ENCODE measurements at regions not wholly inside any gene's neighbourhood (a gene's known extent, or its start where the extent isn't known, plus 50 kb on each side); places are given as distances from the start of the nearest gene placed in this dataset.
A peak's percentile ranks its signal among the peaks of the same experiment; 100 is the strongest.

DNA sequence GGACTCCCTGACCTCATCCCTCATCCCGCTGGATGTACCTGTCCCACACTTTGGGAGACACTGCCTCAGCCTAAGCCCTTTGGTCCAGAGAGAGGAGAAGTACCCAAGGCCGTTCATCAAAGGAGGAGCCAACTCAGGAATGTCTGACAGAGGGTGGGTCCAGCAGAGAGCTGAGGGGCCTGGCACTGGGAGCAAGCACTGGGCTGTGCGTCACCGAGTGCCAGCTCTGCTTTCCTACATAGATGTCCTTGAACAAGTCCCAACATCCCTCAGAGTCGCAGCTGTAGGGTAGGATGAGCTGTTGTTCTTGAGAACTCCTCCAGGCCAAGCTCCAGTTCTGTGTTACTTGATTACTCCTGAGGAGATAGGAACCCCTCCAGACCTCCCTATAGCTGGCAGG, 68.8 kb upstream of the ACOT11 start (continued):
- TF ChIP-seq TBL1XR1 (IDR thresholded peaks at IDR 0.05; ENCODE audit: low read length in 2 of 2) (no peak), ZNF586 (CRISPR knock-in tag; conservative IDR thresholded peaks at IDR 0.05) (no peak), CEBPG (CRISPR knock-in tag; IDR thresholded peaks at IDR 0.05) (no peak), CEBPG (tag; conservative IDR thresholded peaks at IDR 0.05 in 1 of 2, IDR thresholded peaks at IDR 0.05 in 1 of 2) (no peak)

DNA sequence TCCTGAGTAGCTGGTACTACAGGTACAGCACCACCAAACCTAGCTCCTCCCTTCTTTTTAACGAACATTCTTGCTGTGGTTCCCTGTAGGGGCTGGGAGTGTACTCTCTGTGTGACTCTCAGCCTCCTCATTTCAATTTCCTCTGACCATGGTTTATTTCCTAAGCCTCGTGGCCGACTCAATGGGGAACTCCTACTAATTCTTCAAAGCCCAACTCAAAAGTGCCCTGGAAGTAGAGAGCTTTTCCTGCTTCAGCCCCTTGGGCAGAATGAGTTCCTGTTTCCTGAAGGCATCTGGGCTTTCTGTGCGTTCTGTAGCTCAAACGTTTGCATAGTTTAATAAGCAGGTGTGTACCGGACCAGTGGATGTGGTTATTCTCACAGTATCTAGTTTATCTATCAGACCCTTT, 70.9 kb upstream of the ACOT11 start:
- WGBS (ENCODE audit: insufficient coverage, low coverage, missing lambda C conversion rate), result 23% methylated on average over 6 of the region's 6 CpGs
- Histone ChIP-seq H3K4me1 (replicated peaks in 1 of 2; ENCODE audit: control insufficient read depth in 2 of 2, insufficient read depth in 2 of 2, low read length in 2 of 2) (peaks cover 34 to 44% of the 10 kb centered on the region in 2 experiments), H3K4me3 (no peak overlapping the region), H3K9me1 (ENCODE audit: control insufficient read depth, insufficient read depth, low read length) (no peaks in the 10 kb centered on the region), H3K4me2 (ENCODE audit: insufficient read depth, low read length) (no peak overlapping the region), H3K27me3 (ENCODE audit: control insufficient read depth in 2 of 2, insufficient read depth in 2 of 2, low read length in 2 of 2) (no peaks in the 10 kb centered on the region), H3K79me2 (ENCODE audit: control insufficient read depth, insufficient read depth, low read length) (no peaks in the 10 kb centered on the region), H3K36me3 (ENCODE audit: control insufficient read depth, insufficient read depth, low read length) (no peaks in the 10 kb centered on the region), H3K9ac (ENCODE audit: insufficient read depth in 1 of 2, low read depth in 2 of 2, low read length in 2 of 2) (0 out of 4 replicates have a peak overlapping the region, but pooled peaks of 1 of the 2 experiments have one; percentile 27), H2AFZ (ENCODE audit: low read depth, low read length) (peak overlapping the region; percentile 56), H4K20me1 (replicated peaks; ENCODE audit: control insufficient read depth, insufficient read depth, low read length) (no peaks in the 10 kb centered on the region), H3K27ac (ENCODE audit: extremely low read depth, low read depth, low read length) (no peak overlapping the region), H3K9me3 (replicated peaks; ENCODE audit: control insufficient read depth, insufficient read depth, low read depth, low read length) (no peaks in the 10 kb centered on the region)
- in situ Hi-C loops (cut with MboI) (loop anchor here (25.0 kb wide), 1 partner anchor 165 kb away; no protein-coding TSS in a partner anchor), intact Hi-C loops (cut with micrococcal nuclease) (no loop called here)
- no peak for DNase-seq (ENCODE audit: extremely low read depth in 1 of 4, low spot score in 3 of 4)
- ChIA-PET POLR2A (interaction anchor here (1.2 to 2.2 kb wide), 3 partner anchors 9 to 14 kb away, joined by 4 to 7 read pairs (median 4); no protein-coding TSS in a partner anchor), CTCF (ENCODE audit: low intra/inter-chr PET ratio) (no interaction called here)
- BruUV-seq (replicated peaks), result no TSS peak
- ATAC-seq, result 0 out of 3 replicates have a peak, but pooled peaks have one; percentile 4
- peak; percentile 11 for FAIRE-seq
- TF ChIP-seq NUFIP1 (IDR thresholded peaks at IDR 0.05; ENCODE audit: partially characterized antibody) (no peak), ADNP (tag; IDR thresholded peaks at IDR 0.05) (no peak), ZNF124 (CRISPR knock-in tag; IDR thresholded peaks at IDR 0.05) (no peak), FOXK1 (CRISPR knock-in tag; IDR thresholded peaks at IDR 0.05; ENCODE audit: borderline replicate concordance) (no peak), ZNF699 (CRISPR knock-in tag; IDR thresholded peaks at IDR 0.05; ENCODE audit: insufficient replicate concordance) (no peak), SPI1 (IDR thresholded peaks at IDR 0.05; ENCODE audit: borderline replicate concordance, low read depth, low read length) (peak; percentile 60; the same call in 1 of the 2 replicates), ZZZ3 (IDR thresholded peaks at IDR 0.05) (no peak)
- TF ChIP-seq, protein P1, sequence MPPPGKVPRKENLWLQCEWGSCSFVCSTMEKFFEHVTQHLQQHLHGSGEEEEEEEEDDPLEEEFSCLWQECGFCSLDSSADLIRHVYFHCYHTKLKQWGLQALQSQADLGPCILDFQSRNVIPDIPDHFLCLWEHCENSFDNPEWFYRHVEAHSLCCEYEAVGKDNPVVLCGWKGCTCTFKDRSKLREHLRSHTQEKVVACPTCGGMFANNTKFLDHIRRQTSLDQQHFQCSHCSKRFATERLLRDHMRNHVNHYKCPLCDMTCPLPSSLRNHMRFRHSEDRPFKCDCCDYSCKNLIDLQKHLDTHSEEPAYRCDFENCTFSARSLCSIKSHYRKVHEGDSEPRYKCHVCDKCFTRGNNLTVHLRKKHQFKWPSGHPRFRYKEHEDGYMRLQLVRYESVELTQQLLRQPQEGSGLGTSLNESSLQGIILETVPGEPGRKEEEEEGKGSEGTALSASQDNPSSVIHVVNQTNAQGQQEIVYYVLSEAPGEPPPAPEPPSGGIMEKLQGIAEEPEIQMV (tag; conservative IDR thresholded peaks at IDR 0.05; ENCODE audit: low read depth), result peak; percentile 84
- TF ChIP-seq, protein P2, sequence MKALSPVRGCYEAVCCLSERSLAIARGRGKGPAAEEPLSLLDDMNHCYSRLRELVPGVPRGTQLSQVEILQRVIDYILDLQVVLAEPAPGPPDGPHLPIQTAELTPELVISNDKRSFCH (CRISPR knock-in tag; IDR thresholded peaks at IDR 0.05), result no peak
- TF ChIP-seq, protein P2 (tag; IDR thresholded peaks at IDR 0.05), result 0 out of 2 replicates have a peak, but pooled peaks have one; percentile 6
- TF ChIP-seq, protein P3, sequence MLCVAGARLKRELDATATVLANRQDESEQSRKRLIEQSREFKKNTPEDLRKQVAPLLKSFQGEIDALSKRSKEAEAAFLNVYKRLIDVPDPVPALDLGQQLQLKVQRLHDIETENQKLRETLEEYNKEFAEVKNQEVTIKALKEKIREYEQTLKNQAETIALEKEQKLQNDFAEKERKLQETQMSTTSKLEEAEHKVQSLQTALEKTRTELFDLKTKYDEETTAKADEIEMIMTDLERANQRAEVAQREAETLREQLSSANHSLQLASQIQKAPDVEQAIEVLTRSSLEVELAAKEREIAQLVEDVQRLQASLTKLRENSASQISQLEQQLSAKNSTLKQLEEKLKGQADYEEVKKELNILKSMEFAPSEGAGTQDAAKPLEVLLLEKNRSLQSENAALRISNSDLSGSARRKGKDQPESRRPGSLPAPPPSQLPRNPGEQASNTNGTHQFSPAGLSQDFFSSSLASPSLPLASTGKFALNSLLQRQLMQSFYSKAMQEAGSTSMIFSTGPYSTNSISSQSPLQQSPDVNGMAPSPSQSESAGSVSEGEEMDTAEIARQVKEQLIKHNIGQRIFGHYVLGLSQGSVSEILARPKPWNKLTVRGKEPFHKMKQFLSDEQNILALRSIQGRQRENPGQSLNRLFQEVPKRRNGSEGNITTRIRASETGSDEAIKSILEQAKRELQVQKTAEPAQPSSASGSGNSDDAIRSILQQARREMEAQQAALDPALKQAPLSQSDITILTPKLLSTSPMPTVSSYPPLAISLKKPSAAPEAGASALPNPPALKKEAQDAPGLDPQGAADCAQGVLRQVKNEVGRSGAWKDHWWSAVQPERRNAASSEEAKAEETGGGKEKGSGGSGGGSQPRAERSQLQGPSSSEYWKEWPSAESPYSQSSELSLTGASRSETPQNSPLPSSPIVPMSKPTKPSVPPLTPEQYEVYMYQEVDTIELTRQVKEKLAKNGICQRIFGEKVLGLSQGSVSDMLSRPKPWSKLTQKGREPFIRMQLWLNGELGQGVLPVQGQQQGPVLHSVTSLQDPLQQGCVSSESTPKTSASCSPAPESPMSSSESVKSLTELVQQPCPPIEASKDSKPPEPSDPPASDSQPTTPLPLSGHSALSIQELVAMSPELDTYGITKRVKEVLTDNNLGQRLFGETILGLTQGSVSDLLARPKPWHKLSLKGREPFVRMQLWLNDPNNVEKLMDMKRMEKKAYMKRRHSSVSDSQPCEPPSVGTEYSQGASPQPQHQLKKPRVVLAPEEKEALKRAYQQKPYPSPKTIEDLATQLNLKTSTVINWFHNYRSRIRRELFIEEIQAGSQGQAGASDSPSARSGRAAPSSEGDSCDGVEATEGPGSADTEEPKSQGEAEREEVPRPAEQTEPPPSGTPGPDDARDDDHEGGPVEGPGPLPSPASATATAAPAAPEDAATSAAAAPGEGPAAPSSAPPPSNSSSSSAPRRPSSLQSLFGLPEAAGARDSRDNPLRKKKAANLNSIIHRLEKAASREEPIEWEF (CRISPR knock-in tag; IDR thresholded peaks at IDR 0.05), result no peak

All from K562 (cell line).